GM10248 (cell line): ENCODE measurements at regions not wholly inside any gene's neighbourhood (a gene's known extent, or its start where the extent isn't known, plus 50 kb on each side); places are given as distances from the start of the nearest gene placed in this dataset.

Experiments used
- CTCF ChIA-PET: fragments of 300-600 bp; sonication (Branson Sonifier 250); formaldehyde crosslinking; extraction: SDS; loops from one replicate; lab custom pipeline; 2021; ENCODE audit warnings: antibody characterized with exemption; lab: Yijun Ruan, JAX
- POLR2A ChIA-PET: fragments of 350-650 bp; sonication (Branson Sonifier 250); formaldehyde crosslinking; extraction: SDS; loops from one replicate; lab custom pipeline; 2020; ENCODE audit warnings: antibody characterized with exemption; lab: Yijun Ruan, JAX
- DNase-seq: peaks from one replicate; pipeline ENCODE4 v3.0.0; 2012; ENCODE audit errors: extremely low spot score
- CTCF ChIP-seq: IDR thresholded peaks from 2 replicates; pipeline ENCODE4 v1.5.1; 2012; ENCODE audit warnings: mild to moderate bottlenecking, low read depth; ENCODE audit errors: extremely low read depth, missing control alignments, control extremely low read depth

GRCh38 chr12:97995559-97995958, 519.8 kb upstream of the TMPO start:
- POLR2A ChIA-PET: no interaction called here
- DNase-seq: no peak
- CTCF ChIA-PET: no interaction called here
- TF ChIP-seq CTCF: no peak

GRCh38 chr12:98001430-98001829, 514.0 kb upstream of the TMPO start:
- CTCF ChIA-PET: interaction anchor here (1.7 kb wide), 1 partner anchor 1014 kb away, joined by 5 read pairs; no protein-coding TSS in a partner anchor
- no peak for DNase-seq
- no peak for TF ChIP-seq CTCF
- POLR2A ChIA-PET: no interaction called here

GRCh38 chr12:98002887-98003493, 512.4 kb upstream of the TMPO start:
- peak; percentile 30 for DNase-seq
- ChIA-PET POLR2A (no interaction called here), CTCF (interaction anchor here (1.0 to 1.8 kb wide), 5 partner anchors 10 to 854 kb away, joined by 3 to 9 read pairs (median 3); no protein-coding TSS in a partner anchor)
- TF ChIP-seq CTCF: peak; percentile 51

- no peak for DNase-seq
- TF ChIP-seq CTCF: no peak
- ChIA-PET CTCF (no interaction called here), POLR2A (no interaction called here)
These were observed 507.4 kb upstream of the TMPO start for GRCh38 chr12:98007963-98008362.

GRCh38 chr12:98013560-98013959, 501.8 kb upstream of the TMPO start:
- ChIA-PET POLR2A (no interaction called here), CTCF (no interaction called here)
- no peak for DNase-seq
- no peak for TF ChIP-seq CTCF

- ChIA-PET CTCF (interaction anchor here (0.7 kb wide), 1 partner anchor 9 kb away, joined by 3 read pairs; no protein-coding TSS in a partner anchor), POLR2A (no interaction called here)
- TF ChIP-seq CTCF: no peak
- no peak for DNase-seq
These were observed 496.6 kb upstream of the TMPO start for GRCh38 chr12:98018836-98019235.

GRCh38 chr12:98020376-98020775, 495.0 kb upstream of the TMPO start:
- ChIA-PET CTCF (no interaction called here), POLR2A (no interaction called here)
- no peak for TF ChIP-seq CTCF
- no peak for DNase-seq
